HG03139 (cell line): ENCODE measurements at regions not wholly inside any gene's neighbourhood (a gene's known extent, or its start where the extent isn't known, plus 50 kb on each side); places are given as distances from the start of the nearest gene placed in this dataset.
"Not testable (repeated sequence)": the region's sequence is repeated elsewhere in the genome, so short reads cannot be mapped to it uniquely, and the experiment has no call there.

ENCODE experiments used
- ATAC-seq: cut with Tn5 transposase; IDR thresholded peaks from one replicate; pipeline ENCODE4 v1.9.1; 2021; ENCODE audit not compliant: unreplicated experiment

GRCh38 chr5:91285062-91285461 lies 98.1 kb downstream of the ARRDC3 start:
- ATAC-seq: not testable (repeated sequence)

DNA sequence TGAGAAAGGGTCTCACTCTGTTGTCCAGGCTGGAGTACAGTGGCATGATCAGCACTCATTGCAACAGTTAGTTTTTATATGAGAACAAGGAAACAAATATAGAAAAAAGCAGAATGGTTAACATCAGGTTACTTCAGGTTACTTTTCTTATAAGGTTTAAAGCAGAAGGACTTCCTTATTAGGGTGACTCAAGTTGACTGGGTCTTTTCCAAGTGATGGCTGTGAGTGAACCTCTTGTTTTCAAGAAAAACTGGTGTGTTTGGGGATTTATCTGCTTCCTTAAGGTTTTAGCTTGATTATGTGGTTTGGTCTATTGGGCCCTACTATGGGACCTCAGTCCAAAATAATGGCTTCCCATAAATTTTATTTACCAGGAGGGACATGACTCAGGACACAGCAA lies 99.2 kb downstream of the ARRDC3 start:
- no peak for ATAC-seq

DNA sequence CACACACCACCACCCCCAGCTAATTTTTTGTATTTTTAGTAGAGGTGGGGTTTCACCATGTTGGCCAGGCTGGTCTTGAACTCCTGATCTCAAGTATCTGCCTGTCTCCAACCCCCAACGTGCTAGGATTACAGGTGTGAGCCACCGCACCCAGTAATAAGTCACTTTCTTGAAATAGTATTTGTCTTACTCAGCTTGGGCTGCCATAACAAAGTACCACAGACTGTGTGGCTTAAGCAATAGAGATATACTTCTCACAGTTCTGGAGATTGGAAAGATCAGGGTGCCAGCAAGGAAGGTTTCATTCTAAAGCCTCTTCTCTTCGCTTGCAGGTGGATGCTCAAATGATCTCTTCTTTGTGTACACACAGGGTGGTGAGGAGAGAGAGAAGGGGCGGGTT lies 99.8 kb downstream of the ARRDC3 start:
- no peak for ATAC-seq

DNA sequence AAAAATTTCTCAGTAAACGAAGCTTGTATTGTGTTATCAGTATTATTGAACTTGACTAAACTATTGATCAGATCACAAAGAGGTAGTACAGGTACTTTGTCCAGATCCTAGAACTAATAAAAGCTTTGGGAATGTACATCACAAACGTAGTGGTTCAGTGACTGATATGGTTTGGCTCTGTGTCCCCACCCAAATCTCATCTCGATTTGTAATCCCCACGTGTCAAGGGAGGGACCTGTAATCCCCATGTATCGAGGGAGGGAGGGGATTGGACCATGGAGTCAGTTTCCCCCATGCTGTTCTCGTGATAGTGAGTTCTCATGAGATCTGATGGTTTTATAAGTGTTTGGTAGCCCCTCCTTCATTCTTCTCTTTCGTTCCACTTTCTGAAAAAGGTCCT lies 100.9 kb downstream of the ARRDC3 start:
- no peak for ATAC-seq

DNA sequence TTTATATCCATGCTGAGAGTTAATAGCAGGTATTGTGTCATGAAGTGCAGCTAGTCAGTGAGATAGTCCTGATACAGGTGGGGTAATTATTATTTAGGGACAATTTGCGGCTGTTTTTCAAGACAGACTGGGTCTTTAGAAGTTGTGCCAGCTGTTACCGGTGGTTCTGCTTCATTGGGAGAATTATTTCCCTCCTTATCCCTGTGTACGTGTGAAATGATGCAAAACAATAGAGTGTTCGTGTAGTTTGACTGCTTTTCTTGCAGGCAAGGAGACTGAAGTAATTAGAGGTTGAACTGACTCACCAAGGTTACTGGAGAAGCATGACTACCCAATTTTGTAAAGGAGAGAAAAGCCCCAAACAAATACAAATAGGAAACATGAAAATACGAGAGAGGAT lies 101.7 kb downstream of the ARRDC3 start:
- no peak for ATAC-seq

DNA sequence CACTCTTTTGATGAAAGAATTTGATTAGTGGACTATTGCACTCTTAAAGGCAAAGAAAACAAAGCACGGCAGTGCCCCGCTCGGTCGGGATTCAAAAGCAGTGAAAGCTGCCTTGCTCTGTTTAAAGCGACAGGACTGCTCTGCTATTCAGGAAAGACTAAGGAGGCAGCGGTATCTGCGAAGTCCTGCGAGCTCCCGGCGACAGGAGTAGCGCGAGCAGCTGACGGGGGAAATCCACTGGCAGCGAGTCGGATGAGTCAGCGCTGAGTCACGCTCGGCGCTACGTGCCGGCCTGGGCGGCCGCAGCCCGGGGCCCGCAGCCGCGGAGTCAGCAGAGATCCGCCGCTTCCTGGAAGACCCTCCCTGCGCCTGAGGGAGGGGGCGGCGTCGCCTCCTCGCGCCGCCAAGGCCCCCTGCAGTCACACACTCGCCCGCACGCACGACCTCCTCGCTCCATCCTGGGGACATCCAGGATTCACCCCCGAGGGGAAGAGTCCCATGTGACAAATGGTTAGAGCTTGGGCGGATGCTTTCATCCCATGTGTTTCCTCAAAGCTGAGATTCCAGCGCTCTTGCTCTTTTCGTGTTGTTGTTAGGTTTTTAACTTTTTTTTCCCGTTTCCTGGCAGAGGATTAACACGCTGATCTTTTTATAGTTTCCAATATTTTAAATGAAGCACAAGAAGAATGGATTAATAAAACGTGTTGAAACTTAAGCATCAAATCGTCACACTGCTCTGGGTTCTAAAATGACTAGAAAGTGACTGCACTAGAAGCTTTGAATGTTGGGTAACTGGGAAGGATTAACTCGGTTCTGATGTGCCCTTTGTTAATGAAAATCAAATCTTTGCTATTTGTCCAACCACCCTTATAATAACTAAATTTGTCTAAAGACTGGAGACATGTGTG lies 102.5 kb downstream of the ARRDC3 start:
- peak; percentile 97 for ATAC-seq

DNA sequence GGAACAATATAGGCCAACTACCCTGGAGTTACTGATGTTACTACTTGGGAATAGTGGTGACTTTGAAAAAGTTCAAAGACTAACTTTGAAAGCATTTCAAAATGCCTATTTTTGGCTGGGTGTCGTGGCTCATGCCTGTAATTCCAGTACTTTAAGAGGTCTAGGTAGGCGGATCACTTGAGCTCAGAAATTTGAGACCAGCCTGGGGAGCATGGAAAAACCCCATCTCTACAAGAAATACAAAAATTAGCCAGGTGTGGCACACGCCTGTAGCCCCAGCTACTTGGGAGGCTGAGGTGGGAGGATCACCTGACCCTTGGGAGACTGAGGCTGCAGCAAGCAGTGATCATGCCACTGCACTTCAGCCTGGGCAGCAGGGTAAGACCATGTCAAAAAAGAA lies 105.3 kb downstream of the ARRDC3 start:
- no peak for ATAC-seq

DNA sequence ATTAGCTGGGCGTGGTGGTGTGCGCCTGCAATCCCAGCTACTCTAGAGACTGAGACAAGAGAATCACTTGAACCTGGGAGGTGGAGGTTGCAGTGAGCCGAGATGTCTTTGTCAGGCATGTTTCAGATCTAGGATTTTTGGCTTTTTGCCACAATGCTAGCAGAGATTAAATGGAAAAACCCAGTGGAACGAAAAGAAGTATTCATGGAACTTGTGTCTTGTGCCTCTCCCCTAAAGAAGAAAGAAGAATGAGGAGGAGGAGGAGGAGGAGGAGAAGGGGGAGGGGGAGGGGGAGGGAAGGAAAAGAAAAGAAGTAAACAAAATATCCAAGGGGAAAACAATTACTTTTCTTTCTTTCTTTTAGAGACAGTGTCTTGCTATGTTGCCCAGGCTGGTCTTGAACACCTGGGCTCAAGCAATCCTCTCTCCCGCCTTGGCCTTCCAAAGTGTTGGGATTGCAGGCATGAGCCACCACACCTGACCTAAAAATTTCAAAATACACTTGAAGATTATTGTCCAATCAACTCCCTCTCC lies 106.0 kb downstream of the ARRDC3 start:
- no peak for ATAC-seq

DNA sequence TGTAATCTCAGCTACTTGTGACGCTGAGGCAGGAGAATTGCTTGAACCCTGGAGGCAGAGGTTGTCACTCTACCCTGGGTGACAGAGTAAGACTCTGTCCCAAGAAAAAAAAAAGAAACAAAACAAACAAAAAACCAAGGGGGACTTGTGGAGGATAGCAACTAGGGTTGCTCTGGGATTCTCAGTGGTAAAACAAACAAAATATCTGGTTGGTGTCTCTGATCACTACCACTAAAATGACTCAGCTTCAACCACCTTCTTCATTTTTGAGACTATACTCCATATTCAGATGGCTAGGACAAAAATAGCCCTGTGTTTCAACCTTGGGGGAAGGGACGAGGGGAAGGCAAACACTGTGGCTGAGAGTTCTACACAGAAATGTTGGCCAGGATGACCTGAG lies 110.3 kb downstream of the ARRDC3 start:
- peak; percentile 87 for ATAC-seq

DNA sequence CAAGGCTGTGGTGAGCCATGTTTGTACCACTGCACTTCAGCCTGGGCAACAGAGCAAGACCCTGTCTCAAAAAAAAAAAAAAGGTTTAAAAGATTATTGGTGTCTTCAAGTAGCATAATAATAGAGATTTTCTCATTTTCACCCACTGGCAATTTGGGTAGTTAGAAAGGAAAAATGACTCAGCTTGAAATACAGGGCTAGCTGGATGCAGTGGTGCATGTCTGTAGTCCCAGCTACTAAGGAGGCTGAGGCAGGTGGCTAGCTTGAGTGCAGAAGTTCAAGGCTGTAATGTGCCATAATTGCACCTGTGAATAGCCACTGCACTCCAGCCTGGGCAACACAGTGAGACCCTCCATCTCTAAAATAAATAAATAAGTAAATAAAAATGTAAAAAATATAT lies 111.1 kb downstream of the ARRDC3 start:
- peak; percentile 53 for ATAC-seq

DNA sequence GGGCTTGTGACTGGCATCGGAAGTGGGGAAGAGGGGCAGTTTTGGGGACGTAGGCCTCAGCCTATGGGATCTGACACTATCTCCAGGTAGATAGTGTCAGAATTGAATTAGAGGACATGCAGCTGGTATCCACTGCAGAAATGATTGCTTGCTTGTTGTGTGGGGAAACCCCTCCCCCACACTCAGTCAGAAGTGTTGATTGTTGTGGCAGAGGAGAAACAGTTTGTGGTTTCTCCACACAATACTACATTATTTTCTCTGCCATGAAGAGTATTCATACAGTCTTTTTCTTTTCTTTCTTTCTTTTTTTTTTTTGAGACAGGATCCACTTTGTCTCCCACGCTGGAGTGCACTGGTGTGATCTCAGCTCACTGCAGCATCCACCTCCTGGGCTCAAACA lies 113.9 kb downstream of the ARRDC3 start:
- no peak for ATAC-seq

GRCh38 chr5:91266184-91266705 lies 116.9 kb downstream of the ARRDC3 start:
- ATAC-seq: peak; percentile 59

DNA sequence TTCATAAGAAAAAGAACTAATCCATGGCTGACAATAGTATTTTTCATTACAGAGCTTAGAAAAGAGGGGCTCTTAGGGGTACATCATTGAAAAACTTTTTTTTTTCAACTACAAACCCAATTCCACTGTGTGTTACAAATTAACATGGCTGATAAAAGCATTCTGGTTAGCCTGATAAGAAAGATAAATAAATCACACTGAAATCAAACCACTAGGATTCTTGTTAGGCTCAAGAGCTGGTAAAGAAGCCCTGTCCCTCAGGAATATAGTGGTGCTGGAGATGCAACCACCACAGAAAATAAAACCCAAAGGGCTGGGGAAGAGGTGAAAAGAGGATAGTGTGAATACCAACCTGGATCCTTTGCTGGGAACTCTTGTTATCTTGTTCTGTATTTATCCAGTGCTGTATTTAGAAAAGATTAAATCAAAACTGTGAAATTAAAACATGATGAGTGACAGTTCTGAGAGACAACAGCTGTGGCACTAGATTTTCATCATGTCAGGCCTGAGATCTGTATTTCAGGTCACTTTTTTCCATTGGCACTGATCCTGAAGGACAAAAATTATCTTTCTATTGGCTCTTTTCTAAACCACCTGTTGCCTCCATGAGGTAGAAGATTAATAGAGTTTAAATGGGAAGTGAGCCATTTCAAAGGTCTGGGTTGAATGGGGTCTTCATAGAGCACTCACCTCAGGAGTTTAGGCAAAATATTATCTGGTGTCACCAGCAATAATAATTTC lies 118.6 kb downstream of the ARRDC3 start:
- no peak for ATAC-seq

GRCh38 chr5:91263898-91264297 lies 119.2 kb downstream of the ARRDC3 start:
- no peak for ATAC-seq

GRCh38 chr5:91257301-91257700 lies 125.8 kb downstream of the ARRDC3 start:
- no peak for ATAC-seq

DNA sequence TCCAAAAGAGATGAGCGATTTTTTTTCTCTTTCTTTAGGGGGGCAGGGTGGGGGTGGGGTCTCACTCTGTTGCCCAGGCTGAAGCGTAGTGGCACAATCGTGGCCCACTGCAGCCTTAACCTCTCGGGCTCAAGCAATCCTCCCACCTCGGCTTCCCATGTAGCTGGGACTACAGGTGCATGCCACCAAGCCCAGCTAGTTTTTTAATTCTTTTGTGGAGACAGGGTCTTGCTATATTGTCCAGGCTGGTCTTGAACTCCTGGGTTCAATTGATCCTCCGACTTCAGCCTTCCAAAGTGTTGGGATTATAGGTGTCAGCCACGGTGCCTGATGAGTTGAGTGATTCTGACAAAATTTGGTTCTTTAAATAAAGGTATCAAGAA lies 127.0 kb downstream of the ARRDC3 start:
- ATAC-seq: no peak

DNA sequence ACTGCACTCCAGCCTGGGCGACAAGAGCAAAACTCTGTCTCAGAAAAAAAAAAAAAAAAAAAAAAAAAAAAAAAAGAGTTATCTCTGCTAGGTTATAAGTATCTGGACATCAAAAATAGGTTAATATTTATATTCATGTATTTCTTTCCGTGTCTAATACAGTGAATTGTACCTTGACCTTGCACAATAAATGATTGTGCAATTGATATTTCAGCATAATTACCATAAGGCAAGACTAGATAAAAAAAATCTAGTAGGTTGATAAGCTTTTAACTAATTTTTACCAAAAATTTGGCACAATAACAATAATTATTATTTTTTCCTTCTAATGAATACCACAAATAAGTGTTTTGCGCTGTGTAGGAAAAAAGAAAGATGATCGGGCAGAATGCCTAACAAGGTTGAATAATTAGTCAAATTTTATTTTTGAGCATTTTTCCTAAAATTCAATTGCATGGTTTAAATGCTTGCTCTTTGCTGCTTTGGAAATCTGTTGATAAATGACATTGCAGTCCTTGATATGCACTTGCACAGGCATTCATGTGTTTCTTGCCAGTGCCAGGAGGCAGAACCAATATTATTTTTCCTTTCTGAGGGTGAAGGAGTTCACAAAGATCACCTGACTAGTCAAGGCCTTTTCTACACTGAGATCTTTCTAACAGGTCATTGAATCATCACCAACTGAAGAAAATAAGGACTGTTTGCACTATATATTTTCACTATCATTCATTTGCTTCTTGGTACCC lies 127.5 kb downstream of the ARRDC3 start:
- ATAC-seq: no peak

GRCh38 chr5:91252916-91253315 lies 130.2 kb downstream of the ARRDC3 start:
- no peak for ATAC-seq

DNA sequence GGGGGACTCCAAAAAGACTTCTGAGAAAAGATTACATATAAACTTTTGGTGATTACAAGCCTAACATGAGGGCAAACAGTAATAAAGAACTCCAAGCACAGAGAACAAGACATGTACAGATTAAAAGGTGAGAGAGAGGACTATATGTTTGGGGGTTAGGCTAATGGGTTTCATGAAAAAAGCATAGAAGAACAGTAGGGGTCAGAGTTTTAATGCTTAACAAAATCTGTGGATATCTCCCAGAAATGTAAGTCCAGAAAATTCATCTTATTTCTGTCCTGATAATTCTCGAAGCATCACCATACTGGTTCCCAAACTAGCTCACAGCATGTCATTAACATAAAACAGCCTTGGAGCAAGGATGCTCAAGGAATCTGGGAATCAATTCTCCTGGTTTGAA lies 137.2 kb downstream of the ARRDC3 start:
- ATAC-seq: no peak

DNA sequence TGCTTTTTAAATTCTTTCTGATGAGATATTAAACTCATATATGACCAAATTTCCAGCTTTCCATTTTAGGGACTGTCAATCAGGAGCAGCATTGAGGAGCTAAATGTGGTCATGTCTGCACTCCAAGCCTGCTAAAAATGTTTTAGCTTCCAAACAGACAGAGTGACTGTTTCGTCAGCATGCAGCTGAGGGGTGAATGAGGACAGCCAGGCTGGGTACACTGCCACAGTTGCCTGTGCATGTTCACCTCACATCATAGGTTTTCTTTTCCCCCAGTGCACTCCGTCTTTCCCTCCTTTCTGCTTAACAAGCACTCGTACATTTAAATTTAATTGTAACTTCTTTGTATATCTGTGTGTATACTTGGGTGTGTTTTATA lies 138.1 kb downstream of the ARRDC3 start:
- ATAC-seq: no peak

DNA sequence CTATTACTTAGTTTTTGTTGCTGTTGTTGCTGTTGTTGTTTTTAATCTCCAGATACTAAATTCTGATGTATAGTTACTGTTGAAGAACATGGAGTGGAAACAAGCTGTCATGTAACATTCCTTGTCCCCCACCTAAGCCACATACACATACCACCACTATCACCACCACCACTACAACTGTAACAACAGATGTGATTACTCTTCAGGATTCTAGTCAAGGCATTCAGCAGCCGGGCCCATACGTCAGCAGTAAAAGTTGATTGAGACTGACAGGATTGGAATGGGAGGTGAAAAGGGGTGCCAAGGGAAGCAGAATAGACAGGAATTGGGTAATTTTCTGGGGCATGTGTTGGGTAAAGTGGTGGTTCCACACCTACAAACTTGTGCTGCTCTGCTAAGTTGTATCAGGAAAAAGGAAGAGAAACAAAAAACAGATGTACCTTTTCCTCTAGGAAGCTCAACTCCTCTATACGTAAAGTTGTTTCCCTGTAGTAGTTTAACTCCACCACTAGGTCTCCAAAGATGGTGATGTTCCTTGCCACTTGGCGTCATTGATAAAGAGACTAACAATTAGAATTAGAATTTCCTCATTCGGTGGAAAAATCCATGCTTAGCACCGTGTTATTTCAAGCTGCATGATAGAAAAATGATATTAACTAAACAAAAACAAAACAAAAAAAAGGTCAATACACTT lies 138.6 kb downstream of the ARRDC3 start:
- ATAC-seq: no peak
